Esophagus squamous epithelium (tissue), 4 donors: ENCODE measurements at regions not wholly inside any gene's neighbourhood (a gene's known extent, or its start where the extent isn't known, plus 50 kb on each side); places are given as distances from the start of the nearest gene placed in this dataset.

ENCODE experiments used
- POLR2A ChIP-seq, 4 donors: fragments of 450-650 bp; IDR thresholded peaks; one replicate each; pipeline ENCODE4 v1.6.1; 2017; ENCODE audit warnings: antibody characterized with exemption in 4 of 4, mild to moderate bottlenecking in 4 of 4, moderate library complexity in 3 of 4
- TF ChIP-seq, protein P1 (sequence below), 6 experiments: fragments of 450-650 bp in 4 of 6; fragments of 200-600 bp in 2 of 6; sonication (generic) in 2 of 6; IDR thresholded peaks; one replicate each; pipeline ENCODE4 v1.5.1; 2016 to 2019; ENCODE audit warnings: antibody characterized with exemption in 6 of 6, mild to moderate bottlenecking in 4 of 6, moderate library complexity in 4 of 6

DNA sequence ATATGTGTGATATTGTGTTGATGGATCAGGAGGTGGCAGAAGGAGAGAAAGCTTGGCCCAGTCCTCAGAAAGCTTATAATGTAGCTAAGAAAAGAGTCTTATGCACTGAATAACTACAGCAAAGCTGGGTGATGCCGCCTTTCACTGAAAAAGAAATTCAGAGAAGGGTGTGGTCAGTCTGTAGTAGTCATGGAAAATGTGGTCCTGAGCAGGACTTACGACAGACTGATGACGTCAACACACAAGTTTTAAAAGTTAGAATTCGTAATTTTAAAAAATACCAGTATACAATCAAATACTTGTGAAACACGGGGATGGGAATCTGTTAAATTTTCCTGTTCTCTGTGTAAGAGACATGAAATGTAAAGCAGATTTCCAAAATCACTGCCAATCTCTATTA is 87.0 kb upstream of the RAPGEF2 start:
- TF ChIP-seq, protein P1, sequence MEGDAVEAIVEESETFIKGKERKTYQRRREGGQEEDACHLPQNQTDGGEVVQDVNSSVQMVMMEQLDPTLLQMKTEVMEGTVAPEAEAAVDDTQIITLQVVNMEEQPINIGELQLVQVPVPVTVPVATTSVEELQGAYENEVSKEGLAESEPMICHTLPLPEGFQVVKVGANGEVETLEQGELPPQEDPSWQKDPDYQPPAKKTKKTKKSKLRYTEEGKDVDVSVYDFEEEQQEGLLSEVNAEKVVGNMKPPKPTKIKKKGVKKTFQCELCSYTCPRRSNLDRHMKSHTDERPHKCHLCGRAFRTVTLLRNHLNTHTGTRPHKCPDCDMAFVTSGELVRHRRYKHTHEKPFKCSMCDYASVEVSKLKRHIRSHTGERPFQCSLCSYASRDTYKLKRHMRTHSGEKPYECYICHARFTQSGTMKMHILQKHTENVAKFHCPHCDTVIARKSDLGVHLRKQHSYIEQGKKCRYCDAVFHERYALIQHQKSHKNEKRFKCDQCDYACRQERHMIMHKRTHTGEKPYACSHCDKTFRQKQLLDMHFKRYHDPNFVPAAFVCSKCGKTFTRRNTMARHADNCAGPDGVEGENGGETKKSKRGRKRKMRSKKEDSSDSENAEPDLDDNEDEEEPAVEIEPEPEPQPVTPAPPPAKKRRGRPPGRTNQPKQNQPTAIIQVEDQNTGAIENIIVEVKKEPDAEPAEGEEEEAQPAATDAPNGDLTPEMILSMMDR (IDR thresholded peaks at IDR 0.05) = no peak
- no peak for TF ChIP-seq POLR2A (IDR thresholded peaks at IDR 0.05)
